AG04449 (cell line): ENCODE measurements at regions not wholly inside any gene's neighbourhood (a gene's known extent, or its start where the extent isn't known, plus 50 kb on each side); places are given as distances from the start of the nearest gene placed in this dataset.

ENCODE experiments used
- CTCF ChIA-PET: fragments of 350-600 bp; formaldehyde crosslinking; extraction: SDS; loops from one replicate; lab custom pipeline; 2021; ENCODE audit warnings: antibody characterized with exemption; lab: Yijun Ruan, JAX
- POLR2A ChIA-PET: fragments of 400-600, 350-600 bp; formaldehyde crosslinking; extraction: SDS; loops from one replicate; lab custom pipeline; 2020; ENCODE audit warnings: antibody characterized with exemption, inconsistent platforms; lab: Yijun Ruan, JAX
- DNase-seq: peaks from one replicate; pipeline ENCODE4 v3.0.0-alpha.2; 2010; ENCODE audit warnings: low read depth, low spot score
- H3K4me3 ChIP-seq: 2 replicates; pipeline ENCODE4 v1.5.1; 2011; ENCODE audit warnings: low read depth, mild to moderate bottlenecking, control low read depth, low read length
- TF ChIP-seq, protein P1 (sequence below): IDR thresholded peaks from one replicate; pipeline ENCODE4 v1.5.1; 2011; ENCODE audit warnings: mild to moderate bottlenecking, moderate library complexity, low read length, control low read depth, inconsistent platforms; ENCODE audit not compliant: insufficient read depth; ENCODE audit errors: missing control alignments

DNA sequence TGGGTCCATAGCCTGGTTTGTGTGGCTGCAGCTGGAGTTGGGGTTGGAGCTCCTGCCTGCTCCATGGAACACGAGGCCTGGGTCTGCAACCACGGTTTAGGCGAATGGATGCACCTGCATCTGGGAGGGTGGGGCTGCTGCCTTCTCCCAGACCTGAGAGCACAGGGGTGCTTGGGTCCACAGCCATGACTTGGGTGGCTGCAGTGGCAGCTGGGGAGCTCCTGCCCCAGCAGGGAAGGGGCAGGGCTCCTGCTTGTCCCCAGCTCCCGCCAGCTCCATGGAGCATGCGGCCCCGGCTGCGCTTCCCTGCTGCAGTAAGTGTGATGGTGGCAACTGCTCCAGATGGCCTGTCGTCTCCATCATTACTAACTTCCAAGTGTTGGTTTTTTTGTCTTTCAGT is 571.1 kb upstream of the LRRN3 start:
- POLR2A ChIA-PET, result no interaction called here
- TF ChIP-seq, protein P1, sequence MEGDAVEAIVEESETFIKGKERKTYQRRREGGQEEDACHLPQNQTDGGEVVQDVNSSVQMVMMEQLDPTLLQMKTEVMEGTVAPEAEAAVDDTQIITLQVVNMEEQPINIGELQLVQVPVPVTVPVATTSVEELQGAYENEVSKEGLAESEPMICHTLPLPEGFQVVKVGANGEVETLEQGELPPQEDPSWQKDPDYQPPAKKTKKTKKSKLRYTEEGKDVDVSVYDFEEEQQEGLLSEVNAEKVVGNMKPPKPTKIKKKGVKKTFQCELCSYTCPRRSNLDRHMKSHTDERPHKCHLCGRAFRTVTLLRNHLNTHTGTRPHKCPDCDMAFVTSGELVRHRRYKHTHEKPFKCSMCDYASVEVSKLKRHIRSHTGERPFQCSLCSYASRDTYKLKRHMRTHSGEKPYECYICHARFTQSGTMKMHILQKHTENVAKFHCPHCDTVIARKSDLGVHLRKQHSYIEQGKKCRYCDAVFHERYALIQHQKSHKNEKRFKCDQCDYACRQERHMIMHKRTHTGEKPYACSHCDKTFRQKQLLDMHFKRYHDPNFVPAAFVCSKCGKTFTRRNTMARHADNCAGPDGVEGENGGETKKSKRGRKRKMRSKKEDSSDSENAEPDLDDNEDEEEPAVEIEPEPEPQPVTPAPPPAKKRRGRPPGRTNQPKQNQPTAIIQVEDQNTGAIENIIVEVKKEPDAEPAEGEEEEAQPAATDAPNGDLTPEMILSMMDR, result no peak
- DNase-seq, result no peak
- H3K4me3 ChIP-seq, result no peak overlapping the region
- CTCF ChIA-PET, result no interaction called here

DNA sequence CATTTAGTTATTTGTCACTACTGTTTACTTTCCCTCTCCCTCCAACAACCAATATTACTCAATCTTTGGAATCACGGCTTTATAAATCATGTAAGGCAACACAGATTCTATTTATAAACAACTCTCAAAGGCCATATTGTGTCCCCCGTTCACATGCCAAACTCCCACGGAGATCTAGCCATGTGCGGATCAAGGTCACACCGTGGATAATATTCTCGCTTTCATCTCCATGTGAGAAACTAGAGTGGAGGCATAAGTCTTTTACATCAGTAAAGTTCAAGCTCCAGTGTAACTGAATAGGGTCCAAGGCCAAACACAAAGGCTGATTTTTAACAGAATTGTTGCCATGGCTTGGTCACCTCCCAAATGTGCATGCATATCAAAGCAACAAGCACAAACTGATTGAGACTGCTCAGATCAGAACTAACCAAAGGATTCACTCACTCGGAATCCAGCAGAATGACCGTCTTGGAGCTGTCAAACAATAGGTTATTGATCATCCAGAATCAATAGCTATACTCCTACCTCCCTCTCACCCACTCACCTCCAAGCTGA is 569.5 kb upstream of the LRRN3 start:
- DNase-seq, result no peak
- TF ChIP-seq, protein P1, result no peak
- no peak overlapping the region for H3K4me3 ChIP-seq
- CTCF ChIA-PET, result no interaction called here
- POLR2A ChIA-PET, result no interaction called here

DNA sequence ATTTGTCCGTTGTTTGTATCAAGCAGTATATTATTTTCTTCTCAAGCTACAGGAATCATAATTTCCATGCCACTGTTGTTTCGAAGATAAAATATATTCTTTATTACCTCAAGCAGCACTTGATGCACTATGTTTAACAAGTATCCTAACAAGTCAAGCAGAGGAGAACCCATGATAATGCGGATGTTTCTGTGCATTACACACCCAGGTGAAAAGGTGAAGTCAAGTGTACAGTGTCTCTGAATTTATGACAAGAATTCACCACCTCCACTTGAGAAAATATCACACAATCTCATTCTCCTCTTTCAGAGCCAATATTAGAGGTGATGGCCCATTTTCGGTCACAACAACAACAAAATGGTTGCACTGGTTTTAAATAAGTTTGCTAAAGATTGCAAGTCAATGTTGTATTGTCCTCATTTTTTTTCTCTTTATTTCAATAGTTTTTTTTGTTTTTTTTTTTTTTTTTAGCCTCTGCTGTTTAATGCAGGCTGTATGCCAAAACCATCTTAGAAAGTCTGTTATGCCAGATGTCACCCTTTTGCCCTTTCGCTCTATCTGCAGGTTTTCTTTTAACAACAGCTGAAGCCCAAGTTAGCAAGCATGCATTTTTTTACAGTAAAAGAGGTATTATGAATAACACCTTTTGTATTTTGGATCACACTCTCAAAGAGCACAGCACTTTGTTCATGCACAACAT is 568.7 kb upstream of the LRRN3 start:
- TF ChIP-seq, protein P1, result no peak
- DNase-seq, result no peak
- ChIA-PET POLR2A (no interaction called here), CTCF (no interaction called here)
- H3K4me3 ChIP-seq, result no peak overlapping the region

DNA sequence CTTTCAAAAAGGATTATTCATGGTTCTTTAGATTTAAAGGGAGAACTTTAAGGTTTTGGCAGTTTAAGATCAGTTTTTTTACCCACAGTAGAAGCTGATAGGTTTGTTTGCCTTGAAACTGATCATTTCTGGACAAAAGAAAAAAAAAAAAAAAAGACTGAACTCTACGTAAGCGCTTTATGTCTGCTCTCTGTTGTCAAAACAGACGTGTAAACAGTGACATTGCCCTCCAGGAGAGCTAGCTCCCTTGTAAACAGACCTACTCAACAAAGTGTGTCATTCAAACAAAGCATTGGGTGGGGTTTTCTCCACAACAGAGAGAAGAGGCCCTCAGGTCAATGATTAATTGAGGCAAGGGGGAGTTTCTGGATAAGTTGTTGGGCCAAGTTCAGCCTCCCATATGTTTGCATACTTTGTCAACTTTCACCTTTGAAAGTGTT is 568.1 kb upstream of the LRRN3 start:
- DNase-seq, result no peak

DNA sequence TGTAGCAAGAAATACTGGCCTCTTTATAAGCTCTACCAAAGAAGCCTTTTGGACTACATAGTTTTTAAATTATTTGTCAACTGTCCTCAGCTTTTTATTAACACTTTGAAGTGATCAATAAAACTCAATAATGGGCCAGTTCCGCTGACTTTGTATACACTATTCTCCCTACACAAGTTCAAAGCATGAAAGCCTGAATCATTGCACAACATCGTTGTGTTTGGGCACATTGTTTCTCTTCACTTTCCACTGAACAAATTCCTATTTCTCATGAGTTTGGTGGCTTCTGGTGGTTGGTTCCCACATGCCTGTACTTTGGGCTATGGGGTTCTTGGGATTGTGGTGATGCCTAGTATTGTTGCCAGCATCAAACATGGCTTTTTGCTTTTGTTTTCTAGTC is 561.8 kb upstream of the LRRN3 start:
- CTCF ChIA-PET, result no interaction called here
- POLR2A ChIA-PET, result no interaction called here
- TF ChIP-seq, protein P1, result no peak
- no peak overlapping the region for H3K4me3 ChIP-seq
- DNase-seq, result no peak

More for the DNA sequence above, 568.1 kb upstream of the LRRN3 start:
- POLR2A ChIA-PET, result no interaction called here
- CTCF ChIA-PET, result no interaction called here
- TF ChIP-seq, protein P1, result no peak
- no peak overlapping the region for H3K4me3 ChIP-seq

DNA sequence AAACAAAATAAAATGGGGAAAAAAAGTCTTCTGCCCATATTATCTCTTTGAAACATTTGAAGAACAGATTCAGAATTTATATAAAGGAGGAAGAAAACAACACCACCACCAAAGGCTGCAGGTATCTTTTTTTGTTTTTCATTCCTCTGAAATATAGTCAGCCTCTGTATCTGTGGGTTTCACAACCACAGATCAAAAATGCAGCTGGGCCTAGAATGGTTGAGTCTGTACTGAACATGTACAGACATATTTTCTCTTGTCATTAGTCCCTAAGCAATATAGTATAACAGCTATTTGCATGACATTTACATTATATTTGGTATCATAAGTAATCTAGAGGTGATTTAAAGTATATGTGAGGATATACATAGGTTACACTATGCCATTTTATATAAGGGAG is 559.7 kb upstream of the LRRN3 start:
- ChIA-PET CTCF (no interaction called here), POLR2A (no interaction called here)
- TF ChIP-seq, protein P1, result no peak
- no peak overlapping the region for H3K4me3 ChIP-seq
- no peak for DNase-seq
